Activated naive CD4-positive, alpha-beta T cell treated with anti-CD3 and anti-CD28 coated beads, Interleukin-2, amount 50 U/mL, for 24 hours (primary cell): ENCODE measurements at regions not wholly inside any gene's neighbourhood (a gene's known extent, or its start where the extent isn't known, plus 50 kb on each side); places are given as distances from the start of the nearest gene placed in this dataset.
"Not testable (repeated sequence)": the region's sequence is repeated elsewhere in the genome, so short reads cannot be mapped to it uniquely, and the experiment has no call there.

Source experiments
- H3K27ac Mint-ChIP-seq: one replicate; pipeline ENCODE4 v1.8.0; 2021; ENCODE audit warnings: mild to moderate bottlenecking, mixed read lengths
- H3K27me3 Mint-ChIP-seq: one replicate; pipeline ENCODE4 v1.8.0; 2021; ENCODE audit warnings: mixed read lengths
- H3K36me3 Mint-ChIP-seq: one replicate; pipeline ENCODE4 v1.8.0; 2021; ENCODE audit warnings: mixed read lengths
- H3K4me1 Mint-ChIP-seq: one replicate; pipeline ENCODE4 v1.8.0; 2021; ENCODE audit warnings: mixed read lengths
- H3K4me3 Mint-ChIP-seq: one replicate; pipeline ENCODE4 v1.8.0; 2021; ENCODE audit warnings: mild to moderate bottlenecking, mixed read lengths
- H3K9me3 Mint-ChIP-seq: one replicate; pipeline ENCODE4 v1.8.0; 2021; ENCODE audit warnings: mixed read lengths

DNA sequence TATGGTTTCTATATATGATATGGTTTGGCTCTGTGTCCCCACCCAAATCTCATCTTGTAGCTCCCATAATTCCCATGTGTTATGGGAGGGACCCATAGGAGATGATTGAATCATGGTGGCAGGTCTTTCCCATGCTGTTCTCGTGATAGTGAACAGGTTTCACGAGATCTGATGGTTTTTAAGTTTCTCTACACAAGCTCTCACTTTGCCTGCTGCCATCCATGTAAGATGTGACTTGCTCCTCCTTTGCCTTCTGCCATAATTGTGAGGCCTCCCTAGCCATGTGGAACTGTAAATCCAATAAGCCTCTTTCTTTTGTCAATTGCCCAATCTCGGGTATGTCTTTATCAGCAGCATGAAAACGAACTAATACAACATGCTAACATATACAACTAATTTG is 252.2 kb upstream of the NRIP1 start:
- not testable (repeated sequence) for H3K27ac Mint-ChIP-seq, H3K4me1 Mint-ChIP-seq, H3K27me3 Mint-ChIP-seq

DNA sequence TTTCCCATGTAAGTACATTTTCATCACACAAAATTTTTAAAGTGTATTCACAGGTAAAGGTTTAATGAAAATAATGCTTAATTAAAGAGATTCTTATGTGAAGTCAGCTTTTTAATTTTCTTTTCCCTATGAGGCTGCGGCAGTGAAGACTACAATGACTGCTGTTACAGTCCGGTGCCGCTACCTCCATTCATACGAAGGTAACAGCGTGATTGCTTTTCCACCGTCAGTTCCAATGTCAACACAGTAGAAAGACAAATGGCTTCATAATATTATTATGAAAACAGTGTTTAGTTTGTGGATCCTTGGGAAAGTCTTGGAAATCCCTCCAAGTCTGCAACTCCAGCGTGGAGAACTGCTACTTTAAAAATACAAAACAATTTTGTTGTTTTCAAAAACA is 254.9 kb upstream of the NRIP1 start:
- Mint-ChIP-seq H3K27ac (no peak overlapping the region), H3K4me3 (no peak overlapping the region), H3K4me1 (no peaks in the 10 kb centered on the region), H3K9me3 (peaks cover 5% of the 10 kb centered on the region), H3K27me3 (peaks cover 8% of the 10 kb centered on the region), H3K36me3 (no peaks in the 10 kb centered on the region)

More for the DNA sequence above, 252.2 kb upstream of the NRIP1 start:
- not testable (repeated sequence) for H3K4me3 Mint-ChIP-seq, H3K36me3 Mint-ChIP-seq, H3K9me3 Mint-ChIP-seq

DNA sequence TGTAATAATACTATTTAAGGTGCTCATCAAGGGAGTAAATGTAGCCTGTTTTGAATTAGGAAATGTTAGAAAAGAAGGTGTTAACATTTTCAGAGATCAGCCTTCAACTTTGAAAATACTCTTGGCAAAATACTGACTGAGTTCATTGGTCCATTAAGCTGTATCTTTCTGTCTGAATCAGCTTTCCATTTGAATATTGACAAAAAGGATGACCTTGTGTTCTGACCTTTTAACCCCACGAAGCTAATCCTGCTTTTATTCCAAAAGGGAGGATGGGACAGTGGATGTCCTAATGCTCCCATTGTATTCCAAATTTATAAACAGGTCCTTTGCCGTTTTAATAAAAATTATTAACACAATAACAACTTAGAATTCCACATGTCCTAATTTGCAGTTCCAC is 259.7 kb upstream of the NRIP1 start:
- H3K27ac Mint-ChIP-seq, result no peak overlapping the region
- no peak overlapping the region for H3K4me3 Mint-ChIP-seq
- H3K9me3 Mint-ChIP-seq, result no peaks in the 10 kb centered on the region
- no peaks in the 10 kb centered on the region for H3K36me3 Mint-ChIP-seq
- no peaks in the 10 kb centered on the region for H3K4me1 Mint-ChIP-seq
- peaks cover 4% of the 10 kb centered on the region for H3K27me3 Mint-ChIP-seq

DNA sequence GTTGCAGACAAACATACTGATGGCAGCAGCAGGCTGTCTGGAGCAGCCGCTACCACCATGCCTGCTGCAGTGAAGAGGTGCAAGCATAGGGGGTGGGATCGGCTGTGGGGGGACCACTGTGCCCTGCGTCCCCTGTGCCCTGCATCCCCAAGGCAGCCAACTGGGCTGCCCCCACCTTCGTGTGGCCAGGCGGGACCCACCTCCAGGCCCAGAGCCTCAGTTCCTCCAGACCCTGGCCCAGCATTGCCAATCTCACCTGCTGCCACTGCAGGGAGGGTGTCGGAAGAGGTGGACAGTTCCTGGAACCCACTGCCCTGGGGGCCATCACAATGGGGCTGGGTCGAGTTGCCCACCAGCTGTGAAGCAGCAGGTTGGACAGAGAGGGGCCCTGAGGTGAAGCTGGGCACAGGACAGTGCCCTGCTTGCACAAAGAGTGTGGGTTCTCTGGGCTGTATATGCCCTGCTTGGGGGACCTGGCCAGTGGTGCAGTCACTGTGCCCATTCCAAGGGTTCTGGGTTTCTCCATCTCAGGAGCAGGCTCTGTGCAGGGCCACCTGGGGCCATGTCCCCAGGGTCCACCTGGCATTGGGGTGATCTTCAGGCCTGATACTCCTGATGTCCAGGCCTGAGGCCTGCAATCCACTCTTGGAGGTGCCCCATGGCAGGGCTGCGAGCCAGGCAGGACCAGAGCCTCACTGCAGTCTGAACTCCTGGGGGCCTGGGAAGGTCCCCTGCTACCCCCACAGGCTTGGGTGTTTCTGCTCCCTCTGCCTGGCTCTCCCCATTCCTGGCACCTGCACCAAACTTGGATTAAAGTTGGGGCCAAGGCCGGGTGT is 261.4 kb upstream of the NRIP1 start:
- no peaks in the 10 kb centered on the region for H3K9me3 Mint-ChIP-seq
- no peak overlapping the region for H3K27ac Mint-ChIP-seq
- H3K4me3 Mint-ChIP-seq, result no peak overlapping the region
- H3K36me3 Mint-ChIP-seq, result no peaks in the 10 kb centered on the region
- H3K4me1 Mint-ChIP-seq, result no peaks in the 10 kb centered on the region
- peaks cover 4% of the 10 kb centered on the region for H3K27me3 Mint-ChIP-seq

DNA sequence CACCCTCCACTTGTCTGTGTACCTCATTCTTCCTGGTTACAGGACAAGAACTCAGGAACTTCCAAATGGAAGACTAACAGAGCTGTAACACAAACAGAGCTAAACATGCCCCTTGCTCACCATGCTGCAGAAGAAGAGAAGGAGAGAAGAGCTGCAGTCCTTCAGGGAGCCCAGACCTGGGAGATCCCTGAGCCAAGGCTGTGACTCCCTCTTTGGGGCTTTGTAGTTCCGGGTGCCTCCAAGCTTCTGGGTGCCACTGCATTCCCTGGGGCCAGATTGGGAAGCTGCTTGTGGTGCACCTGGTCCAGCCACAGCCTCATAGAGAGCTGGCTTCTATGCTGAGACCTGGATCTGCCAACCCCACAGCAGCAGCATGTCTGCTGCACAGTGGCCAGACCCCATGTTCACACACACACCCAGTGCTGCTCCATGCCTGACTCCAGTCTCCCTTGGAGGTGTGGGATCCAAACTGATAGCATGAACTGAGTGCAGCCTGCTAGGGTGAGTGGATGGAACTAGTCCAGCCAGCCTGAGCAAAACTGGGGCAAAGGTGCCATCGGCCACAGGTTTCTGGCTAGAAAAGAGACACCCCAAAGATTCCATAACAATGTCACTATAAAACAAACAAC is 263.0 kb upstream of the NRIP1 start:
- H3K27ac Mint-ChIP-seq, result no peak overlapping the region
- no peaks in the 10 kb centered on the region for H3K36me3 Mint-ChIP-seq
- H3K4me3 Mint-ChIP-seq, result no peak overlapping the region
- H3K9me3 Mint-ChIP-seq, result no peaks in the 10 kb centered on the region
- H3K4me1 Mint-ChIP-seq, result no peaks in the 10 kb centered on the region
- H3K27me3 Mint-ChIP-seq, result peaks cover 5% of the 10 kb centered on the region

DNA sequence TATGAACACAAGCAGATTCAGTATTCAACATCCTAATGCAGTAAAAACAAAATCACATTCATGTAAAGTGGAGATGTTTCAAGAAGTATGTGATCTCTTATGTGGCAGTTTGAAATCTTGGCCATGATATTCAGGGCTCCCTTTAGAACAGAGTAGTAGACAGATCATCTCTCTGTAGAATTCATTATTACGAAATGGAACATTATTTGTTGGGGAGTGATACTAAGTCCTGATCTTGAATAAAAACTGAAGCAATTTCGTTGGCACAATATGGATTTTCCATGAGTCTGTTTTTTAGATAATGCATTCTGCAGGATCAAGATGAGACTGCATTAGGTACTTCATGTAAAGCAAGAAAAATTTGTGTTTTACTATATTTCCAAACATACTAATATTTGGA is 264.4 kb upstream of the NRIP1 start:
- no peaks in the 10 kb centered on the region for H3K9me3 Mint-ChIP-seq
- peaks cover 1% of the 10 kb centered on the region for H3K27me3 Mint-ChIP-seq
- no peak overlapping the region for H3K4me3 Mint-ChIP-seq
- no peak overlapping the region for H3K27ac Mint-ChIP-seq
- no peaks in the 10 kb centered on the region for H3K4me1 Mint-ChIP-seq
- H3K36me3 Mint-ChIP-seq, result no peaks in the 10 kb centered on the region

DNA sequence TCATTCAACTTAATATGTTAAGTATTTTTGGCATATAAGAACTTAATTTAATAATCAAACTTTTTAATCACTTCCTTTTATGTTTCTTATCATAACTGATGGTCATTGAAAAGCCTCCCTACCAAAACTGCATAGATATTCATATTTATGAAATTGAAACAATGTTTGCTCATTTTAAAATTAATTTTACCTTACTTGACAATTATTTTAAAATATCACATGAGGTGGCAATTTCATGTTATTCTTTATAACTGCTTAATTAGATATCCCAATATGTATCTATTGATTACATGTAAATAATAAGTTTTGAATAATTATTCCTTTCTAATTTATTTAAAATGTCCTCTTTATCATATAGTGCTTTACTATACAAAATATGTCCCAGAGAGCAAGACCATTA is 266.1 kb upstream of the NRIP1 start:
- Mint-ChIP-seq H3K4me3 (no peak overlapping the region), H3K36me3 (no peaks in the 10 kb centered on the region), H3K9me3 (no peaks in the 10 kb centered on the region), H3K27me3 (peaks cover 1% of the 10 kb centered on the region), H3K4me1 (no peaks in the 10 kb centered on the region), H3K27ac (no peak overlapping the region)

DNA sequence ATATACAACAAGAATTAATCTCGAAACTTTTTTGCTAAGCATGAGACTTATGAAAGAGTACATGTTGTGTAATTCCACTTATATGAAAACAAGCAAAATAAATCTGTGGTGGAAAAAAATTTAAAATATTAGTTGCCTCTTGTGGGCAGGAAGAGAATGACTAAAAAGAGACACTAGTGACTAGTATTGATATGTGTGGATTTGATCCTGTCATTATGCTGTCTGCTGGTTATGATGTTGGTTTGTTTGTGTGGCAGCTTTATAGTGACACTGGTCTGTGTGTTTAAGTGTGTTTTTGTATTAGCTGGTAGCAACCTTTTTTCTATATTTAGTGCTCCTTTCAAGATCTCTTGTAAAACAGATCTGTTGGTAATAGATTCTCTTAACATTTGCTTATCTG is 267.8 kb upstream of the NRIP1 start:
- Mint-ChIP-seq H3K36me3 (no peaks in the 10 kb centered on the region), H3K4me1 (no peaks in the 10 kb centered on the region), H3K27ac (no peak overlapping the region), H3K9me3 (no peaks in the 10 kb centered on the region), H3K27me3 (peaks cover 3% of the 10 kb centered on the region), H3K4me3 (no peak overlapping the region)

DNA sequence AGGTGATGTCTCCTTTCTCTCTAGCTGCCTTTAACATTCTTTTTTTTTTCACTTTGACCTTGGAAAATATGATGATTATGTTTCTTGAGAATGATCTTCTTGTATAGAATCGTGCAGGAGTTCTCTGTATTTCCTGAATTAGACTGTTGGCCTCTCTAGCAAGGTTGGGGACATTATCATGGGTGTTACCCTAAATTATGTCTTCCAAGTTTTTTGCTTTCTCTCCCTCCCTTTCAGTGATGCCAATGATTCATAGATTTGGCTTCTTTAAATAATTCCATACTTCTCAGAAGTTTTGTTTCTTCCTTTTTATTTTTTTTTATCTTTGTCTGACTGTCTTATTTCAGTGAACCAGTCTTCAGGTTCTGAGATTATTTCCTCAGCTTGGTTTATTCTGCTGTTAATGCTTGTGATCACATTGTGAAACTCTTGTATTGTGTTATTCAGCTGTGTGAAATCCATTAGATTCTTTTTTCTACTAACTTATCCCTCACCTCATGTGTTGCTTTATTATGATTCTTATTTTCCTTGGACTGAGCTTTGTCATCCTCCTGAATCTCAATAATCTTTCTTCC is 268.4 kb upstream of the NRIP1 start:
- no peak overlapping the region for H3K27ac Mint-ChIP-seq
- no peaks in the 10 kb centered on the region for H3K36me3 Mint-ChIP-seq

DNA sequence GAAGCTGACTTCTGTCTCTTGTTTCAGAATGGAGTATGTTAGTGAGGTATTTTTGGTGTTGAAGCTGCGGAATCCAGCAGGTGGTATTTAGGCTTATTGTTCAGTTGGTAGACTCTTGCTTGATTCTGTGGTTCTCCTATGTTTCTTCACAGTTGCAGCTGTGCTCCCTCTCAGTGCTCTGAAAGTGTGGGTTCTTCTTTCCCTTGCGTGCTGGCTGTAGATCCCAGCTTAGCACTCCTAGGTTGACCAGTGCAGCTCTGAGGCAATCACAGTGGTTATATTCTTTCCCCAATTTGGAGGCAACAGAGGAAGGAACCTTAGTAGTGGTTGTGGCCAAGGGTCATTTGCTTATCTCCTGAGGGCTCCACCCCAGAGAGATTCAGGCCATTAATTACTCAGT is 269.2 kb upstream of the NRIP1 start:
- Mint-ChIP-seq H3K9me3 (no peaks in the 10 kb centered on the region), H3K36me3 (no peaks in the 10 kb centered on the region), H3K4me1 (no peaks in the 10 kb centered on the region), H3K27me3 (peaks cover 3% of the 10 kb centered on the region), H3K27ac (no peak overlapping the region), H3K4me3 (no peak overlapping the region)

More for the DNA sequence above, 268.4 kb upstream of the NRIP1 start:
- Mint-ChIP-seq H3K9me3 (no peaks in the 10 kb centered on the region), H3K4me3 (no peak overlapping the region), H3K27me3 (peaks cover 3% of the 10 kb centered on the region), H3K4me1 (no peaks in the 10 kb centered on the region)

DNA sequence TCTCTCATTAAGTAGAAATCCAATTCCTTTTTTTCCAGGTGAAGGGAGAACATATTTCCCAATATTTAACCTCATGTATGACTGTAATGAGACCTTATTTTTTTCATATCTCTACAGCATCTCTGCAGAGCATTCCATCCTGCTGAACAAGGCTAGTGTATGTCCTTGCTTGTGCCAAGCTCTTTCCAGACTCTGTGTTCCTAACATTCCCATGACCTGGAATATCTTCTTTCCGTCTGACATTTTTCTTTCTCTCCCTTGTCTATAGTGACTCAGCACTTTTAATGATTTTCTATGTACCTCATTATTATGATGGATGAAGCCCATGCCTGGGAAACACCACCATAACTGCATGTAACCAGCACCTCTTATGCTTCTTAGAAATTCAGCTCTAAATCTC is 278.3 kb upstream of the NRIP1 start:
- H3K36me3 Mint-ChIP-seq, result no peaks in the 10 kb centered on the region

DNA sequence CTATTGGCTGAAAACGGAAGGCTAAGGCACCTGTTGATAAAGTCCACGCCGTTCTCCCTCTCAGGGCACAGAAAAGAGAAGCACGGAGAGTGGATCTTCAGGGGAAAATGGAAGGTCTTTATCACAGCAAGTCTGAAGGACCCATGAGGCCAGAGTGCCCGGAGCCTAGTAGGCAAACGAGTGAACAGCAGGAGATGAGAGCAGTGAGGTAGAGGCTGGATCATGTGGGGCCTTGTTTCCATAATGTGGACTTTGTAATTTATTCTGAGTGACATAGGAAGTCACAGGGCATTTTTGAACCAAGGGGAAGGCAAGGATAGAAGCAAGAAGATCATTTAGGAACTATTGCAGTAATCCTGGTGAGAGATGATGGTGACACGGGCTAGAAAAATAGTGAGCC is 287.2 kb upstream of the NRIP1 start:
- Mint-ChIP-seq H3K4me3 (no peak overlapping the region), H3K4me1 (peaks cover 9% of the 10 kb centered on the region), H3K9me3 (no peaks in the 10 kb centered on the region), H3K27me3 (peaks cover 6% of the 10 kb centered on the region), H3K36me3 (no peaks in the 10 kb centered on the region), H3K27ac (no peak overlapping the region)

More for the DNA sequence above, 278.3 kb upstream of the NRIP1 start:
- H3K4me1 Mint-ChIP-seq, result no peaks in the 10 kb centered on the region
- H3K27me3 Mint-ChIP-seq, result peaks cover 20% of the 10 kb centered on the region
- H3K27ac Mint-ChIP-seq, result no peak overlapping the region
- H3K4me3 Mint-ChIP-seq, result no peak overlapping the region
- no peaks in the 10 kb centered on the region for H3K9me3 Mint-ChIP-seq

DNA sequence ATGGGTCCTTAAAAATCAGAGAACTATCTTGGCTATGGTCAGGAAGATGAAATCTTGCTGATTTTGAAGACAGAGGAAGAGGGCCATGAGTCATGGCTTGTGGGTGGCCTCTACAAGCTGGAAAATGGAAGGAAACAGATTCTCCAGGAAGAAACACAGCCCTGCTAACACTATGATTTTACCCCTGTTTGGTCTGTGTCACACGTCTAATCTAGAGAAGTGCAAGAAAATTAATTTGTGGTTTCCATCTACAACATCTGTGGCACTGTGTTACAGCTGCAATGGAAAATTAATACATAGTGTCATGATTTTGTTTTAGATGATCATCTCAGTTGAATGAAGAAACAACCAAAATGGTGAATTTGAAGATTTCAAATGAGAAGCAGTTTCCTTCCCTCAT is 288.7 kb upstream of the NRIP1 start:
- Mint-ChIP-seq H3K4me1 (peaks cover 9% of the 10 kb centered on the region), H3K4me3 (no peak overlapping the region), H3K27me3 (no peaks in the 10 kb centered on the region), H3K36me3 (no peaks in the 10 kb centered on the region), H3K27ac (no peak overlapping the region), H3K9me3 (no peaks in the 10 kb centered on the region)

DNA sequence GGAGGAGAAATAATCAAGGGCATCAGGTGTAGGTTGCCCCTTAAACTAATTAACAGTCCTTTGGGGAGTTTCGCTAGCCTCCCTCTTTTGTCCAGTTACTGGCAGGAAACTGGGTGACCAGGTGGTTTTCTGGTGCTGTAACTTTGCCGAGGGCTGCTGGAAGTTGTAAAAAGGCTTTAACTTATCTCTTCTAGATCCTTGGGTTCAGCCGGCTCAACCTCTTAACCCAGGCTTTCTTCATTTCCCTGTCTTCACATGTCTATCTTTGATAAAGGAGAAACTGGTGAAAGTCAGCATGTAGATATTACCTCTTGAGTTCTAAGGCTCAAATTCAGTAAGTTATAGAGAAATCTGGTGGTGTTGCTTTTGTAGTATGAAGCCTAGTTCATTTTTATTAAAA is 289.7 kb upstream of the NRIP1 start:
- H3K9me3 Mint-ChIP-seq, result no peaks in the 10 kb centered on the region
- no peak overlapping the region for H3K27ac Mint-ChIP-seq
- H3K36me3 Mint-ChIP-seq, result no peaks in the 10 kb centered on the region
- no peak overlapping the region for H3K4me3 Mint-ChIP-seq
- no peaks in the 10 kb centered on the region for H3K27me3 Mint-ChIP-seq
- peaks cover 9% of the 10 kb centered on the region for H3K4me1 Mint-ChIP-seq

DNA sequence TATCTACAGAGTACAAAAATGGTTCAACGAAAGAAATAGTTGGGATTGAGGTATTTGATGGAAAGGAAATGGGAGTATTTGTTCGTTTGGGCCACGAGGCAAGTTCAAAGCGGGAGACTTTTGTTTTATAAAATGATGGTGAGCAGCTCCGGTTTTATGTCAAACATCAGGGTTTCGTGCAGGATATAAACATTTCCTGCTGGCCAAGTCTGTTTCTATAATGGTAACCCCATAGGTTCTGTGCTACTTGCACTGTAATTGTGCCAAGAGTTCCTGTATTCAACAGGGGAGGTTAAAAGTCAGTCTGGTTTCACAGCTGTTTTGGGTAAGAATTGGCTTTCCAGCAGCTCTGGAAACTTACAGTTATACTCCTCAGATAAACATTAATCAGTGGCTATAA is 290.3 kb upstream of the NRIP1 start:
- H3K27ac Mint-ChIP-seq, result no peak overlapping the region
- H3K9me3 Mint-ChIP-seq, result no peaks in the 10 kb centered on the region
- H3K27me3 Mint-ChIP-seq, result no peaks in the 10 kb centered on the region
- peaks cover 9% of the 10 kb centered on the region for H3K4me1 Mint-ChIP-seq
- no peaks in the 10 kb centered on the region for H3K36me3 Mint-ChIP-seq
- no peak overlapping the region for H3K4me3 Mint-ChIP-seq

DNA sequence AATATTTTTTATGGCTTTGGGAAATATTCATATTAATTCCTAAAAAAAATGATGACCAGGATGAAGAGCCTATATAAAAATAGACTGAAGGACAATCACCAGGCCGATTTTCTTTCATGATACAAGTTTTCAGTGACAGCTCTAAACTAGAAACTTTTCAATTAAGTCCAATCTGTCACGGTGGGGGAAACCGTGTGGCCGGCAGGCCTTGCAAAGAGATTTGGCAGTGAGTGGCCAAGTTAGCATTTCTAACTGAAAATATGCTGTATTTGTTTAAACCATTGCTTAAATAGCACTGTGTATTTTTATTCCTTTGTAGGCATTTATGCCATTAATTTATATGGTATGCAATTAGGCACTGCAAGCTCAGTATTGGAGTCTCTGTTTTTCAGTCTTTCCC is 294.5 kb upstream of the NRIP1 start:
- Mint-ChIP-seq H3K27ac (no peak overlapping the region), H3K4me3 (no peak overlapping the region), H3K9me3 (no peaks in the 10 kb centered on the region), H3K27me3 (no peaks in the 10 kb centered on the region), H3K36me3 (no peaks in the 10 kb centered on the region), H3K4me1 (peaks cover 9% of the 10 kb centered on the region)
